ENCODE measurements at regions not wholly inside any gene's neighbourhood (a gene's known extent, or its start where the extent isn't known, plus 50 kb on each side); places are given as distances from the start of the nearest gene placed in this dataset.
"Not testable (repeated sequence)": the region's sequence is repeated elsewhere in the genome, so short reads cannot be mapped to it uniquely, and the experiment has no call there.

DNA sequence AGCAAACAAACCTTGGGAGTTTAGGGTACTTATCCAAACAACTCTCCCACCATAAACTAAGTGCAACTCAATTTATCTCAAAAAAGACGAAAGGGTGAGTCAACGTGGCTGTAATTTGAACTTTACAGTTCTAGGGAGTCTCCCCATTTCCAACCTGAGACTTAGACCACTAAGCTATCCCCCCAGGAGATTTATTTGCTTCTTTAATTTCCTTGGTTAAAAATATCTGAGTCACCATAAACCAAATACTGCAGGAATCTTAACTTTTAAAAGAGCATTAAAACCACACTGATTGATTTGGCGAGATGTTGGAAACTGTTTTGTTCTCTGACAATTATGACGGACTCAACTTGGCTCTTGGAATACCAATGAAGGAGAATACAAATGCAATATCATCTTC is 299.3 kb upstream of the SOX9 start:
- DNase-seq (ENCODE audit: low read depth, low spot score), result no peak

DNA sequence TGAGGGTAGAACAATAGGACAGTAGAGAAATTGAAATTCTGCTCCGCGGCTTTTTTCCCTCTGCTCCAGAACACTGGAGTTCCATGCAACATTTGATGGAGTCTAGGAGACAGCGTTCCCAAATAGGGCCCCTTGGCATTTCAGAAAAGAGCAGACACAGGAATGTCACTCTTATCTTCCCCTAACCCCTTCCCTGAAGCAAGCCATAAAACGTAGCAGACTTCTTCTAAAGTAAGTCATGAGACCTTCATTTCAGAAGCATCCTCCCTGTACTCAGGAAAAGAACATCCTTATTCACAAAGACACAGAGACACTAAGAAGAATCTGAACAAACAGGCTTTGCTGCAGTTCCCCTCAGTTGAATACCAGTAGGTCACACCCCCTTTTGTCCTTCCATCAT is 296.1 kb upstream of the SOX9 start:
- DNase-seq (ENCODE audit: low read depth, low spot score), result peak; percentile 77

DNA sequence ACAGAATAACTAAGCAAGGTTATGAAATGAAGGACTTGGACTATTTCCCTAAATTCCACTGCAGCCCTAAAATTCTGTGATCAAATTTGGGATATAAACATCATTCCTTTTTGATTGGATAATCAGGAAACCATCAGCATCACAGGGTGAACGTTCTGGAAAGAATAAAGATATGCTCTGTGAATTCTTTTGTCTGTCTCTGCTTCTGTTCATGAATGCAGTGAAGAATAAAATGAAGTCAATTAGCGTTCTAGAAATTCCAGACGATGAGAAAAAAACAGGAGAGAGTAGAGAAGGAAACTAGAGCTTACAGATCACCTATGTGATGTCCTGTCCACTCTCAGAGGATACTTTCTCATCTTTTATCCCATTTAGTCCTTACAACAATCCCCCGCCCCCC is 295.1 kb upstream of the SOX9 start:
- no peak for DNase-seq (ENCODE audit: low read depth, low spot score)

DNA sequence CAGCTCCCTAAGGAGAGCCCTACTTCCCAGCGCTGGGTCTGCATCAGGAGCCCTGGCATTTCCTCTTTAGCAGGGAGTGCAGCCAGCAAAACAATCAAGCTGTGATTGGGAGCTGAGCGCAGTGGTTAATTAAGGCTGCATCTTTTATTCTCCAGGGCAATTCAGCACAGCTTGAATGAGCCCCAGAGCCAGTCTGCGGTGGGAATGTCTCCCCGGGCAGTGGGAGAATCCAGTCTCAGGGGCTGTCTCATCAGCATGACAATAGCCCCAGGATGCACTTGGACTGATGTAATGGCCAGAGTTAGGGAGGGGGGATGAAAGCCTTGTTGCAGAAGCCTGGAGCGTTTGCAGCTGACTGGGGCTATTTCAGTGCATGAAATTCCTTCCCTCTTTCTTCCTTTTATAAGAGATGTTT is 292.6 kb upstream of the SOX9 start:
- peak; percentile 98 for DNase-seq (ENCODE audit: low read depth, low spot score)

DNA sequence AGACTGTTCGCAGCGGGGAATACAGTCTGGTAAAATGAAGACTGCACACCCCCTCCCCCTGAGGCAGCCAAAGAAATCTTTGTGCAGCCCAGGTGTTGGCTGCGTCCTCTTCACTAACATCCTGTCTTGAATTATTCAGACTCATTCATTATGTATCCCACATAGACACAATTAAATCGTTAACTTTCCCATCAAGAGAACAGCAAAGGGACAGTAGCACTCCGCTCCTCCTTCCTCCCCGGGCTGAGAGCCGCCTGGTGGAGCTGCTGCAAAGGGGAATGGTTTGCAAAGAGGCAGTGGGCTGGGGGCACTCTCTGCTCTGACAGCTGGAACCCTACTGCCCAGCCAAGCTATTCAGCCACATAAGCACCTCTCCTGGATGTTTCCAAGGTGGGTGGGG is 290.0 kb upstream of the SOX9 start:
- DNase-seq (ENCODE audit: low read depth, low spot score), result peak; percentile 65

DNA sequence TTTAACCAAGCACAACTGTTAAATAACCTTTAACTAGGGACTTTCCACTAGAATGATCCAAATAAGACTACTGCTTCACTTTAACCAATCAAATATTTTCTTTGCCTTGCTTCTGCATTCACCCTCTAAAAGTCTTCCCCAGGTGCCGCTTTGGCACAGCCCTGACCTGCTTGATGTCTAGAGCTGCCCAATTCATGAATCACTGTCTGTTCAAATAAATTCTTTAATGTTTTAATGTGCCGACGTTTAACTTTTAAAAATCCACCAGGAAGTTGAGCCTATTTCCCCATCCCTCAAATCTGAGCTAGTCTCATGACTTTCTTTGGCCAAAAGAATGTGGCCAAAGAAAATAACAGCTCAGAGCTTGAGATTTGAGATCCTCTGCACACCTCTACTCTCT is 277.8 kb upstream of the SOX9 start:
- DNase-seq (ENCODE audit: low read depth, low spot score), result no peak

DNA sequence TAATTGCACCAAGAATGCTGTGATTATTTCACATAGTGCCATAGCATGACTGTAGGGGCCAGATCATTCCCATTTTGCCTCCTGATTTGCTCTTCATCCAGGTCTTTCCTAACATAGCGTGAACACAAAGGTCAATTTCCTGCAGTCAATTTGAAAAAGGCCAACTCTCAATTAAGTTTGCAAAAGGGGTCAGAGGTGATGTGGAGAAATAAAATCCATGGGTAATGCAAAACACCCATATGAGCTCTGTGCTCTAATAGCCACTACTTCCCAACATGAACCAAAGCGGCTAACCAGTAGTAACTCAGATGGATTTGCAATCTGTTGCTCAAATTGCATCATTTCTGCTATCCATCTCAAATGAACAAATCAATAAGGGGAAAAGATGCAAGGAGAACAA is 275.5 kb upstream of the SOX9 start:
- DNase-seq (ENCODE audit: low read depth, low spot score), result no peak

DNA sequence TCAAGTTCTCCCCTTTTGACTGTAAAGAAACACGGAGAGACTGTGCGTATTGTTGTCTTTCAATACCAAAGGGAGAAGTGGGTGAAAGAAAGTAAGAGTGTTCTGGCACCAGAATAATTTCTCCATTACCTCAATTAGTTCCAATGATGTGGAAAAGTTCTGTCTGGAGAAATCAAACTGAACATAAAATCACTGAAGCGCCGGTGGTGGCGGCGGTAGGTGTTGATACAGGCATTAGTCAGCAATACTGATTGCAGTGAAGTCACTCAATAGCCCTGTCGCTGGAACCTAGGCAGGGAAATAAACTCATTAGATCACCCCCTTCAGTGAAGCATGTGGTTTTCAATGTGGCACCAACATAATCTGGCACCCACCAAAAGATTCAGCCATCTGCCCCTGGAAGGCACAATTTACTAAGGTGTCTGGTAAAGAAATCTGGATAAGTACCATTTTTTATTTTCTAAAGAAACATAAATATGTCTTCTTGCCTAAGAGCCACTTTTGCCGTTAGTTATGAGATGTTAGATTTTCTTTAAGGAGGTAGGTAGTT is 274.2 kb upstream of the SOX9 start:
- DNase-seq (ENCODE audit: low read depth, low spot score), result no peak

DNA sequence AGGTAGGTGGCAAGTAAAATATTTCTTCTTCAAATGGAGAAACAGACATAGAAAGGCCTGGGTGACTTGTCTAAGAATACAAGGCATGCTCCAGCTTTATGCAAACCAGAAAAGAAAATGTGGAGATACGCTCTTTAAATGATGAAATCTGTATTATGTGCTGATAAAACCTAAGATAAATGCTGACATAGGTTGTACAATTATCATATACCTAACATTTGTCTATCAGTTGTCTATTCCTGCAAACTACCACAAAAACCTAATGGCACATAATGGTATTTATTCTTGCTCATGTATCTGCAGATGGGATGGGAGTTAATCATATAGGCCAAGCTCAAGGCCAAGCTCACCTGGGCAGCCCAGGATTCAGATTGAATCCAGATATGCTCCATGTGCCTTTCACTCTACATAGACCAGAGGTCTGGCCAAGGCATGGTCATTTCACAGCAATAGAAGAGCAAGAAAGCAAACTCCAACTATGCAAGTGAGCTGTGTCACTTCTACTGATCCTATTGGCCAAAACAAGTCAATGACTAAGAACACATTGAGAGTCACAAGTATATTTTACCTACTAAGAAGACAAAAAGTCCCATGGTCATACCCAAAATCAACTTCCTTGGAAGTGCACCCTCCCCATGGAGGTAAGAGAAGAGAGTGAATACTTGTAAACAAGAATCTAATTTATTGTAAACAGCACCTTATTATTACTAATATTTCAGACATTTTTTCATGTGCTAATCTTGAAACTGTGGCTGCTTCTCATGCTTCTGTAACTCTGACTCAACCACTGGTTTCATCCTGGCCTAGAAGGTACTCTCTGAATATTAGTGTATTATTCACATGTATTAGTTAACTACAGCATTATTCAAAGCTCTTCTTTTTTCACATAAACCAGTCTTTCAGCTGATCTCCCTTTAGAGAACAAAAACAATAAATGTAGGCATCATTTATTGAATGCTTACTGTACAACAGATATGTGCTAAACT is 270.7 kb upstream of the SOX9 start:
- no peak for DNase-seq (ENCODE audit: low read depth, low spot score)

DNA sequence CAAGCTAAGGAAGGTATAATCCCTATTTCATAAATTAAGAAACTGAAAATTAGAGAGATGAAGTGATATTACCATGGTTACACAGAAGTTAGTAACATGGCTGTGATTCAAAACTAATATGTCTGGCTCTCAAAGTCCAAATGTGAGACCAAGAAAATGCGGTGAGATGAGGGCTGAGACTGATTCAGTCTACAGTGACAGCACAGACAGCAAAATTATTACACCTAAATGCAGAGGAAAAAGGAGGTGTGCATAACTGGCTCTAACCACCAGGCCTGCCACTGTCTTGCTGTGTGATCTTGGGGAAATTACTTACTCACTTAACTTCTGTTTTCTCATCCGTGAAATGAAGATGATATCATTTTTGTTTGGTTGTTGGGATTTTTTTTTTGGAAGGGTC is 270.0 kb upstream of the SOX9 start:
- no peak for DNase-seq (ENCODE audit: low read depth, low spot score)

DNA sequence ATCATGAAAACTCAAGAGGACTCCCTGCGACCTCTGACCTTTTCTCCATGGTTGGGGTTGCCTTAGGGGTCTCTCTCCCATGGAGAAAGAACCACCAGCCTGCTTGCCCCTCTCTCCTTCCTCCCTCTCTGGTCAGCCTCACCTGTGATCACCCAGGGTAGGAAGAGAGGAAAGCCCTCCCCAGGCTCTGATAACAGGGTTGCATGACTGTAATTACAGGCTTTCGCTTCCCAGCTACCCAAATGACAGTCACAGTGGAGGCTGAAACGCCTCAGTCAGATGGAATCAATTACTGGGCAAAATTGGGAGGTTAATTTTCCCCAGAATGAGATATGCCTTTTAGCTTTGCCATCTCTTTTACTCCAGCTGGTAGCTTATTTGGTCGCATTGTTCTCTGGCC is 265.8 kb upstream of the SOX9 start:
- DNase-seq (ENCODE audit: low read depth, low spot score), result peak; percentile 27

DNA sequence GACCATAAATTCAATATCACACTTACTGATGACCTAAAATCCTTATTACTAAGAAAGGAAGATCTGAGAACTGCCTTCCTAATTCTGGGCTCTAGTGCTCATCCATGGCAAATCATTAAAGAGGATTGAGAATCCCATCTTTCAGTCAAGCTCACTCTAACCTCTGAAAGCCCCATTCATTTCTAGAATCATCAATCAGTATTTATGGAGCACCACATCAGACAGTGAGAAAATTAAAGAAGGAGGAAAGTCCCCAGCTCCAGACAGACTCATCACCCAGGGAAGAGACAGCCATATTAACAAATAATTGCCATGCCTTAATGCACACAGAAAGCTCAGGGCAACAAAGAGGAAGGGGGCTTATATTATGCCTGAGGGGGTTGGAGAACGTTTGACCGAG is 256.1 kb upstream of the SOX9 start:
- DNase-seq (ENCODE audit: low read depth, low spot score), result no peak

DNA sequence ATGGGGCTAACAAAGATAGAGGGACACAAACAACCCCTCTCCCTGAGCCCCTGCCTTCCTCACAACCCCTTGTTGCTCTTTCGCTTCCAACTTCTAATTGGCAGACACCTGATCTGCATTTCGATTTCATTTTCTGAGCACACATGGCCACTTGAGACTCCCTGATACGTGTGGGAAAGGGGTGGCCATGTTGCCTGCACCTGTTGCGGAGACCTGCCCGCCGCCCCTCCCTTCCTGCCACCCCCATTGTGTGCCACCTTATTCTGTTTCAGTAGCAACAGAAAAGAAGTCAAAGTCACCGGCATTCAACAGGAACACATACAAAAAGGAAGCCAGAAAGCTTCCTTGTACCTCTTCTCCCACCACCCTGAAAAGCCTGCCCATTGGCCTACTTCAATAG is 254.7 kb upstream of the SOX9 start:
- DNase-seq (ENCODE audit: low read depth, low spot score), result no peak

DNA sequence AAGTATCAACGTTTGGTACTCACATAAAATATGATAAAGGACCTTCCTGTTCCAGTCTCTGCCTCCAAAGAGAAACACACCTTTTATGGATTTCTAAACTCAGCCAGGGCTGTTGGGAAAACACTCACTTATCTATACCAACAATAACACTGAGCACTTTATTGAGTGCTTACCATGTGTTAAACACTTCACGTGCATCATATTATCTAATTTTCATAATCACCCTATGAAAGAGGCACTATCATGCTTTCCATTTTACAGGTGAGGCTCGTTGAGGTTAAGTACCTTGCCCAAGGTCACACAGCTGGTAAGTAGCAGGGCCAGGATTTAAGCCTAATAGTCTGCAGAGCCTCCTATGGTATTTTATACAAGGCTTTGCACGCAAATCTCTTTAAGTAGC is 251.5 kb upstream of the SOX9 start:
- no peak for DNase-seq (ENCODE audit: low read depth, low spot score)

DNA sequence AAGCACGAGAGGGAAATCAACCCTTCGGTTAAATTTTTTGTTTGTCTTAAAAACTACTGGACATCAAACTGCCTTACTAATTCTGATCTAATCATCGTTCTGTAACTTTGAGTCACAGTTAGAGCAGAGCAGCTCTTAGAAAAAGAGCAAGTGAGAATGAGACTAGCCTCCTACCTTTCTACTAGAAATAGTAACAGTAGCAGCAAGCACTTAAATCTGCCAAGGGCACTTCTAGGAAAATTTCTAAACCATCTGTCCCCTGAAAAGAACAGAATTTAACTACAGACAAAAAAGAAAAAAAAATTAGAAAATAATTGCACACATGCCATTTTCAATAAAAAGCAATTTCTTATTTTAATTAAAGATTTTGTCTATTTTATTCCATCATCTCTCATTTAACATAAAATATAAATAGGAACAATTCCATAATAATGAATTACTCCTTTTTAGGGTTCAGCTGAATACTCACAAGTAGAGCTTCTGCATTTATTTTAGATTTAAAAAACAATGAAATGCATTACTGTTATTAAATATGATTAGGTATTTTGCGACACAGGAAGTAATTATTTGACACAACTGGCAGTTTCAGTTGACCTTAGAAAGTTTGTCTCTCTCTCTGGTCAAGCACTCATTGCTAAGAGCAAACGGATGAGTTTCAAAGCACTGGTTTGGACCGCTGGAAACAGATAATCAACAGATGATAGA is 250.8 kb upstream of the SOX9 start:
- no peak for DNase-seq (ENCODE audit: low read depth, low spot score)

DNA sequence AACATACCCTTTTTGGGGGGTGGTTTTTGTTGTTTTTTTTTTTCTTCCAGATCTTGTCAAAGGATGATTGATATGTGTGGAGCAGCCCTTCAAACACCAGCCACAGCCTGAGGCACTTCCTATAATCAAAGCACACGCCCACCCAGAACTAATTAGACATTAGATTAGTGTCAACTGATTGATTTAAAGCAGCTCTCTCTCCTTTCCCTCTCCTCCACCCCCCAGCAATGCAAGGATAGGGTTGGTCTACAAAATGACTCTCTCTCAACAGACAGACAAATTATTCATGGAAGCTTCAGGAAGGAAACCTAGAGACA is 250.3 kb upstream of the SOX9 start:
- DNase-seq (ENCODE audit: low read depth, low spot score), result peak; percentile 88

DNA sequence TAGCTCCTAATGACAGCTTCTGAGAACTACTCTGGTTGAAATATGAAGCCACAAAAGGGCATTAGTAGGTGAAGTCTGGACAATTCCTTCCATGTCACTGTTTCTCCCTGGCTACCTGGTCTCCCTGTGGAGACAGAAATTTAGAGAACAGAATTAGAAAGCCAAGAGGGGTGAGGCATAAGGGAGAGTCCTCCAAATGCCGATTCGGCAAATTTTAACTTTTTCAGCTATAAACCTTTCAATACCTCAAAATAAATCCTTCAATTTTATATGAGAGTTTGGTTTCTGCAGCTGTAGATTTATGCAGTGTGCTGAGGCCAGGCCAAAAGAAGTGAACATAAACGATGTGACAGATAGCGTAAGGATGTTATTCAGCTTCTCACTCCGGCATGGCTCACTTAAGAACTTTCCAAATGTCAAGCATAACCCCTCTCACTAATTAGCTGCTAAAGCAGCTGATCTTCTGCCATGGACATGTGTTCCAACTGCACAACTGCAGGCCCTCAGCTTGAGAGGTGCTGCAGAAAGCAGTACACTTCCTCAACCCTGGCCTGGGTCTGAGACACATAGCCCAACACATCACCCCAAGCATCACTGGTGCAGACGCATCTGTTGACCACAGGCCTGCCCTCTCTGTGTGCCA is 247.9 kb upstream of the SOX9 start:
- no peak for DNase-seq (ENCODE audit: low read depth, low spot score)

DNA sequence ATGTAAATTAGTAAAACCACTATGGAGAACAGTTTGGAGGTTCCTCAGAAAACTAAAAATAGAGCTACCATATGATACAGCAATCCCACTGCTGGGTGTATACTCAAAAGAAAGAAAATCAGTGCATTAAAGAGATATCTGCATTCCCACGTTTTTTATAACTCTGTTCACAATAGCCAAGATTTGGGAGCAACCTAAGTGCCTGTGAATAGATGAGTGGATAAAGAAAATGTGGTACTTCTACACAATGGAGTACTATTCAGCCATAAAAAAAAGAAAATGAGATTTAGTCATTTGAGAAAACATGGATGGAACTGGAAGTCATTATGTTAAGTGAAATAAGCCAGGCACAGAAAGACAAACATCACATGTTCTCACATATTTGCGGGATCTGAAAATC is 246.0 kb upstream of the SOX9 start:
- DNase-seq (ENCODE audit: low read depth, low spot score), result not testable (repeated sequence)

DNA sequence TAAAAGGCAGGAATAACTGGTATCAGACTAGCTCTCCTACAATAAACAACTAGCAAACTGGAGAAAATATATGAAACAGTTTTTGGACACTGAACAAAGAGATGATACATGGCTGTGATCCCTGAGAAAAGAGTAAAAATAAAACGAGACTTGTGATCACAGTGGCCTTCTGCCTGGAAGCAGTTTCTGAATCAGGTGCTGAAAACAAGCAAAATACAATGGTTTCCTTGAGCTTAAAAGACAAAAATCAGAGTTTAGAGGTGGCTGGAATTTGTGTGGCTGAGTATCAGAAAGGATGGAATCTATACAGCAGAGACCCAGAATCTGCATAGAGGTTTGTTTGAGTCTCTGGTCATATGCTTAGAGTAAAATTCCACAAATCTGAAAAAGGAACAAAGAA is 242.5 kb upstream of the SOX9 start:
- DNase-seq (ENCODE audit: low read depth, low spot score), result no peak

DNA sequence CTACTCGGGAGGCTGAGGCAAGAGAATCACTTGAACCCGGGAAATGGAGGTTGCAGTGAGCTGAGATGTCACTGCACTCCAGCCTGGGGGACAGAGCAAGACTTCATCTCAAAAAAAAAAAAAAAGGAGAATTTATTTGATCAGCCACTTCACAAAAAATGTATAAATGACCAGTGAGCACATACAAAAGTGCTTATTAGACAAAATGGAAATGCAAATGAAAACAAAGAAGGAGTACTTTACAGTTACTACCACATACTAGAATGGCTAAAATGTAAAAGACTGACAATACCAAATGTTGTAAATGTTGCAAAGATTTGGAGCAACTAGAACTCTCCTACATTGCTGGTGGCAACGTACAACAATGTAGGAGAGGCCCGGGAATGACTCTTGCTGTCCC is 241.8 kb upstream of the SOX9 start:
- no peak for DNase-seq (ENCODE audit: low read depth, low spot score)

DNA sequence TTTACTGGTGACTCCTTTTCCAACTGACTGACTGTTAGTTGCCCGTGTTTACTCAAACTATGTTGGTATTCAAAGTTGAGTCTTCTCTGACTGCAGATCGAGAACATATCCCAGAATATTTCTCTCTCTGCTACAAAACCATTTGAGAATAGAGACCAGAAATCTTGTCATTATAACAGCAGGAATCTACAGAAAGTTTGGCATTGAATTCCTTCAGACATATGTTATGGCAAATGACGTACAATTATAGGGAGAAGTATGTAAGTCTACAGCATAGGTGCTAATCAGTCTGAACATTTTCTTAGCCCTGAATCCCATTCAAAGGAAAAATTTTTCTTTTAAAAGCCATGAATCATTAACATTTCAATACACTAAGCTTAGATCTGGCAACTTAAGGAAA is 239.8 kb upstream of the SOX9 start:
- no peak for DNase-seq (ENCODE audit: low read depth, low spot score)

DNA sequence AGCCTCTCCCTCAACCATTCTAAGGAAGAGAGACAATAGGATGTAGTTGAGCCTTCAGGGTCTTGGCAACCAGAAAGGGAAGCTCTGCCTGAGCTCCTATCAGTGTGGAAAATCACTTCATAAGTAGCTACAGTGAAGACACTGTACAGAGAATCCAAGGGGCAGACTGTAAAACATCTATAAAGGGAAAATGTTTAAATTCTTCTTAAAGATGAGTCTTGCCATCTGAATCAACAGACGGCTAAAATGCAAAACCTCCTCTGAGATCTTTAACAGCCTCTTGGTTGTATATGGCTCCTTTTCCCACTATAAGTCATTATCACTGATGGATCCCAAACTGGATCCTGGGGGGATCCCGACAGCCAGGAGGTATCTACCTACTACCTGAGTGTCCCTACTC is 239.2 kb upstream of the SOX9 start:
- no peak for DNase-seq (ENCODE audit: low read depth, low spot score)
